ENCODE measurements at regions not wholly inside any gene's neighbourhood (a gene's known extent, or its start where the extent isn't known, plus 50 kb on each side); places are given as distances from the start of the nearest gene placed in this dataset.

GRCh38 chr1:220356981-220357850 lies 85.0 kb upstream of the RAB3GAP2 start:
- DNase-seq: no peak

- DNase-seq: no peak
These were observed 81.2 kb upstream of the RAB3GAP2 start for GRCh38 chr1:220353229-220354012.

GRCh38 chr1:220348211-220348610 lies 76.0 kb upstream of the RAB3GAP2 start:
- DNase-seq: no peak

GRCh38 chr1:220347654-220348175 lies 75.5 kb upstream of the RAB3GAP2 start:
- no peak for DNase-seq

GRCh38 chr1:220344745-220345144 lies 72.5 kb upstream of the RAB3GAP2 start:
- DNase-seq: no peak

- DNase-seq: no peak
These were observed 70.6 kb upstream of the RAB3GAP2 start for GRCh38 chr1:220342853-220343252.

GRCh38 chr1:220341126-220341525 lies 68.9 kb upstream of the RAB3GAP2 start:
- no peak for DNase-seq

- DNase-seq: no peak
These were observed 67.3 kb upstream of the RAB3GAP2 start for GRCh38 chr1:220339581-220339980.

- DNase-seq: no peak
These were observed 66.5 kb upstream of the RAB3GAP2 start for GRCh38 chr1:220338759-220339158.

- no peak for DNase-seq
These were observed 64.3 kb upstream of the RAB3GAP2 start for GRCh38 chr1:220336391-220337031.

- peak; percentile 71 for DNase-seq
These were observed 63.4 kb upstream of the RAB3GAP2 start for GRCh38 chr1:220335668-220336067.

- no peak for DNase-seq
These were observed 59.1 kb upstream of the RAB3GAP2 start for GRCh38 chr1:220331318-220331717.

- DNase-seq: no peak
These were observed 58.0 kb upstream of the RAB3GAP2 start for GRCh38 chr1:220330265-220330664.

- no peak for DNase-seq
These were observed 54.9 kb upstream of the RAB3GAP2 start for GRCh38 chr1:220327106-220327505.

- no peak for DNase-seq
These were observed 54.3 kb upstream of the RAB3GAP2 start for GRCh38 chr1:220326578-220326977.

- DNase-seq: peak; percentile 61
These were observed 53.2 kb upstream of the RAB3GAP2 start for GRCh38 chr1:220325306-220325995.

- DNase-seq: no peak
These were observed 51.5 kb upstream of the RAB3GAP2 start for GRCh38 chr1:220323717-220324116.

GRCh38 chr1:220322570-220322969 lies 50.3 kb upstream of the RAB3GAP2 start:
- DNase-seq: no peak

Measured in islet precursor cell (in vitro differentiated cells).